Stimulated activated CD4-positive, alpha-beta T cell treated with anti-CD3 and anti-CD28 coated beads, Interleukin-12 subunit alpha, Interleukin-12 subunit beta, amount 100 ng/mL, for 48 hours (primary cell): ENCODE measurements at regions not wholly inside any gene's neighbourhood (a gene's known extent, or its start where the extent isn't known, plus 50 kb on each side); places are given as distances from the start of the nearest gene placed in this dataset.

Source experiments
- DNase-seq, 3 donors: peaks; one replicate each; pipeline ENCODE4 v3.0.0-alpha.2; 2020; ENCODE audit warnings: low read depth in 2 of 3, low spot score in 1 of 3

DNA sequence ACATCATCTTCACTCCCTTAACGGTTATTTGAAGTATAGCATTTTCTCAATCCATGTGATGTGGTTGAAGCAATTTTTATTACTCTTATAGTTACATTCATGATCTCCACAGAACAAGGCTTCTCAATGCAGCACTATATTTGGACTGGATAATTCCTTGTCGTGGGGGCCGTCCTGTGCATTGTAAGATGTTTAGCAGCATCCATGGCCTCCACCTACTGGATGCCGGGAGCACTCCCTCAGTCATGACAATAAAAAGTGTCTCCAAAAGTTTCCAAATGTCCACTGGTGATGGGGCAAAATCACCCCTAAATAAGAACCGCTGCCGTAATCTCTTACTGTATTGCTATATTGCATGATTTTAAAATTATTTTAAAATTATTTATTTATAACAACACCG lies 110.6 kb upstream of the DDX18 start:
- DNase-seq: no peak

DNA sequence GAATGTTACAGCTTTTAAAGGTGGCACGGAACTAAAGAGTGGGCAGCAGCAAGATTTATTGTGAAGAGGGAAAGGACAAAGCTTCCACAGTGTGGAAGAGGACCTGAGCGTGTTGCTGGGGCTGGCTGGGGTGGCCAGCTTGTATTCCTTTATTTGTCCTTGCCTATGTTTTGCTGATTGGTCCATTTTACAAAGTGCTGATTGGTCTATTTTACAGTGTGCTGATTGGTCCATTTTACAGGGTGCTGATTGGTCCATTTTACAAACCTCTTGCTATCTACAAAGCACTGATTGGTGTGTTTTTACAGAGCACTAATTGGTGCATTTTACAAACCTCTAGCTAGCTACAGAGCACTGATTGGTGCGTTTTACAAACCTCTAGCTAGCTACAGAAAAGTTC lies 109.7 kb upstream of the DDX18 start:
- DNase-seq: no peak

DNA sequence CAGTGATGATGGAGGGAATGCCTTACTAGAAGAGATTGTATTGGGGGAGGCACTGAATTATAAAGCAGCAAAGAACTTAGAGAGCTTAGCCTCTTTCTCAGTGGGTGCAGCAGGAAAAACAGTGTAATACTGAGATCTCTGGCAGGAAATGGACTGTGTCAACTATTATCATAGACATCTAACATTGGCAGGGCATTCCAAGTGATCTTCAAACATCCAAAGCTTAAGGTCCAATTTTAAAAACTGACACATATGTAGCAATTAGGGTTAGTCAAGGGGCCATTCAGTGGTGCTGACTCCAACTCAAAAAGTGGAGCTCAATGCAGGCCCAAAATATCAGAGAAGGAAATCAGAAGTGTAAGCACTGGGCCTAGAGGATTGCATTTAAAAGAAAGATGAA lies 106.6 kb upstream of the DDX18 start:
- DNase-seq: no peak

DNA sequence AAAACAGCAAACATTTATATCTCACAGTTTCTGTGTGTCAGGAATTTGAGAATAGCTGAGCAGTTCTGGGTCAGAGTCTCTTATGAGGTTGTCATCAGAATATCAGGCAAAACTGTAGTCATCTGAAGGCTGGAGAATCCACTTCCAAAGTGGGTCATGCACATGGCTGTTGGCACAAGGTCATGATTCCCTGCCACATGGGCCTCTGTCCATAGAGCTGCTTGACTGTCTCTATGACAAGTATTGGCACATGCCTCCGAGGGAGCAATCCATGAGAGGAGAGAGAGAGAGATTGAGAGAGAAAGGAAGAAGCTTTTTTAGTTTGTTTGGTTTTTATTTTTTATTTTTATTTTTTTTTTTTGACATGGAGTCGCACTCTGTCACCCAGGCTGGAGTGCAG lies 101.8 kb upstream of the DDX18 start:
- no peak for DNase-seq

DNA sequence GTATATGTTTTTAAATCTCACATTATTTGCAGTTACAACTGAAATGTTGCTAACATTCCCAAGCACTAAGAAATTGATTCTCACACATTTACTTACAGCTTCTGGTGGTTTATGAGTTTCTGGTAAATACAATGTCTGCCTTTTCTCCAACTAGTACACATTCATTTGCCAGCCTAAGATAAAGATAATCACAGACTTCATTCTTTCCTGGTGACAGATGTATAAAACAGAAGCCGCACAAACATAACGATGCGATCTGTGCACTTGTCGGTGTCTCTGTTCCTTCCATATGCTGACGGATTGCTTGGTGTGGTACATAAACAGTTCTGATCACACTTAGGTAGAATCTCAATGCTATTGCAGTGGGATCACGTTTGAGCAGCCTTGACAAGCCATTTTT lies 100.4 kb upstream of the DDX18 start:
- no peak for DNase-seq

DNA sequence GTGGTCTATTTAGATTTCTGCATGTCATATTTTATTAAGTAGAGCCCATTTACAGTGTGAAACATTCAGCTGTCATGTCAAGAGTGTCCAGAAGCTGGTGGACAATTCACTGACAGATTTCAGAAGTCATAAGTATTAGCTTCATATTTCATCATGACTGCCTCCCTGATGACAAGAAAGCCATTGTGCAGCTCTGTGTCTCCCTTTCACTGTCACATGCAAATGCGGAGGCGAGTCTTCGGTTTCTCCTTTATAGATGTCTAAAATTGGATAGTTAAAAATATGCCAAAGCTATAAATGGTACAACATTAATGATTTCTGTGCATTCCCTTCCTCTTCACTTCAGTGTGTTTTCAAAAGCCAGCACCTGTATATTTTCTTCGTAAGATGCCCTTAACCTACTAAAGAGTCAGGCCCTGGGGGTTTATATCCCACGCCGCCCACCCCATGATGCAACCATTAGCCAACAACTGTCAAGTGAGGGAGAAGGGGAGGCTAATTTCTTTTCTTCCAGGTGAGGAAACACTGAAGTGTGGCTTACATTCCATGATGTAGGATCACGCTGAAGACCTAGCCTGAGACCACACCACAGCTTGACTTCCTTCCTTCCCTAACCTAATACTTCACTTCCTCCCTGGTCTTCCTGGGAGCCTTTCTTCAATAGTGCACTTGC lies 99.6 kb upstream of the DDX18 start:
- DNase-seq: no peak

DNA sequence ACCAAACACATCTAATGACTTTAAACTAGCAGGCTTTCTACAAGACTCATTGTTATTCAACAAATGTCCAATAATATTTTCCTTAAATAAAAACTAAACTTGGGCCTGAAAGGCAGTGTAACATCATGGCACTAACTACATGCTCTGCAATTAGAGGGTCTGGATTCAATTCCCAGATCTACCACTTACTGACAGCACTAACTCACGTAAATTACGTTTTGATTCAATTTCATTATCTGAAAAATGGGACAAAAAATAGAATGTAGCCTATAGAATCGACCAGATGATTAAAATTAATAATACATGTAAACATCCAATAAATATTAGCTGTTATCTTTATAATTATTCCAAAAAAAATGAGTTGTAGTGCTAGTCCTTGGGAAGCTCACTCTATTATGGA lies 98.0 kb upstream of the DDX18 start:
- DNase-seq: no peak

DNA sequence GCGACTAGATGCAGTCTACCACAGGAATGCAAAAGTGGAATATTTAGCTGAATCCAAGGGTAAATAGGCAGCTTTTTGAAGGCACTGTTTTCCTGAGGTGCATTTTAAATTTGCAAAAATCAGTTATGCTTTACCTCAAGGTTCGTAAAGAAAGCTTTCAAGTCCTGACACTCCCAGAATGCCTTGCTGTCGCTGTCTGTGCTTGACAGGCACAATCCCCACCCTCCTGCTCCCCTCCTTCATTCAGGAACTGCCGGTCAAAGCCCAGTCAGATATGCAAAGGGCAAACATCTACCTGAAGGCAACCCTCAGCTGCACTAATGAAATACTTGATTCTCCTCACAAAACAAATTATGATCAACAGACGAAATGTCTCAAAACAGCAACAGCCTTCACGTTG lies 97.4 kb upstream of the DDX18 start:
- no peak for DNase-seq

DNA sequence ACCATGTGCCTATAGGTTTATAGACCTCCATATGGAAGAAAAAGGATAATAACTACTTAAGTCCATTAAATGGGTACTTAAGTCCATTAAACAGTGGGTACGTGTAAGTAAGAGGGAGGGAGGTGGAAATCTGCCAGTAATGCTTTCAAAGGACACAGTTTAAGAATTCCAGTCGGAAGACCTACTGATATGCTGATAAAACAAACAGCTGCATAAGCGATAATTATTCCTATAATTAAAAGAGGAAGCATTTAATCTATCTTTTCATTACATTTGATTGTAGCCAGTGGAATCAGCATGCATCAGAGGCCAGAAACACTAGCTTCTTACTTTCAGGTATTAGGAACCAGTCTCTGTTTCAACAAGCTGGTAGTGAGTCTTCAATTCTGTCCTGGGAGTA lies 96.4 kb upstream of the DDX18 start:
- DNase-seq: no peak

DNA sequence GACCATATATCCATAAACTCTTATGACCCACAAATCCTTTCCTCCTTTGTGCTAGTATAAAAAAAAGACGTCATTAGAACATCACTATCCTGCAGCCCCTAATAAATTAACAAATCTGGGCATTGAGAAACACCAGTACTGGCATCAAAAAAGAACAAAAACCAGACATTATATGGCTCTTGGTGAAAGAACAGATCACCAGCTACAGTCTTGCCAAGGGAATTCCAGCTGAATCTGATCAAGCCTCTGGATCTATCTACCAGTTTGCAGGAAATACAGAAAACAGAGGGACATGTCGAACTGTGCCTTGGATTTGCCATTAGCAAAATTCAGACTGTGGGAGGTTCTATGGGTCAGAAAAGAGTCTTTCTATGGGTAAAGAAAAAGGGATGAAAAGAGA lies 93.7 kb upstream of the DDX18 start:
- DNase-seq: no peak

DNA sequence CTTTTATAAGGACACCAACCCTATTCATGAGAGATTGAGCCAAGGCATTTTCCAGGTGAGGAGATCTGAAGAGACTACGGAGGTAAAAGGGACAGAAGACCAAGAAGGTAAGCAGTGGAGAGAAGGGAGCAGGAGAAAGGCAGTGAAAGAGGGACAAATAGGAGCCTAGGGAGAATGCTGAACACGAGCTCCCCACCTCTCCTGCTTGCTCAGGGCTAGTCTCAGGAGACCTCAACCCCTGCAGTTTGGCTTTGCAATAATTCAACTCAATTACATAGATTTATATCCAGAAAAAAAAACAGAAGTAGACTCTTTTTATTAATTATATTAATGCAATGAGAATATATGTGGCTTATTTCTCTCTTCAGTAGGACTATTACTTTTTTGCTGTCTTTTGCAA lies 91.0 kb upstream of the DDX18 start:
- no peak for DNase-seq

DNA sequence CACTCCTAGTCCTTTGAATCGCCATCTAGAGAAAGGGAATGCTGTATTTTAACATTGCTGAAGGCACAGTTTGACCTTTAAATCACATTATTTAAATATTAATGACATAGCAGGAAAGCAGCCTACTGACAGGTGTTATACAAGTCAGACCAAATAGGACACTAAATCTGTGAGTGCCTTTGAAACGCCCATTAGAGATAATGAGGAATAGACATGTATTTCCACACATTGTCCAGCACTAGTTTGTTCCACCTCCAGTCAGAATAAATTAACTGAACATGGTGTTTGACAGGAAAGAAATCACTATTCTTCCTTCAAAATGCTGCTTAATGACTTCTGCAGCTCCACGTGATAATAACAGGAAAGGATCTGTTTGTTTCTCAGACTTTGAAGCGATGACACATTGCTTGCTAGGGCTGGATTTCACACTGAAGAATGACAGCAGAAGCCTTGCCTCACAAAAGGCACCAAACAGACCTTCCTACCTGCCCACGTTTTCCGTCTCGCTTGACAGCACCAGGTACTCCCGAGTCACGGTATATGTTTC lies 90.5 kb upstream of the DDX18 start:
- no peak for DNase-seq

DNA sequence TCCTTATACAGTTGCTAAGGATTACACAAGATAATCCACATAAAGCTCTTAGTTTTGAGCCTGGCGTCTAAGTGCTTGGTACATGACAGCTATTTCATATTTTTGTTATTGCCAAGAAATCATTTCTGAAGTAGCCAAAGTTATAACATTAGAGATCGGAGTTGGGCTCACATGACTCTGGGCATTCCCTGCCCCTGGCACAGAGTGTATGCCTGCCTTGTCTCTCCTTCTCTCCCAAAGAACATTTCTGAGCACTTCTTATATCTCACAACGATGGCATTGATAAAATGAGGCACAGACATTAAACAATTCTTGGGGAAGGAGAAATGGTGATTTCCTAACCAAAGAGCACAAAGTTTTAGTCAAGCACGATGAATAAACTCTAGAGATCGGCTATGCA lies 87.7 kb upstream of the DDX18 start:
- DNase-seq: no peak

DNA sequence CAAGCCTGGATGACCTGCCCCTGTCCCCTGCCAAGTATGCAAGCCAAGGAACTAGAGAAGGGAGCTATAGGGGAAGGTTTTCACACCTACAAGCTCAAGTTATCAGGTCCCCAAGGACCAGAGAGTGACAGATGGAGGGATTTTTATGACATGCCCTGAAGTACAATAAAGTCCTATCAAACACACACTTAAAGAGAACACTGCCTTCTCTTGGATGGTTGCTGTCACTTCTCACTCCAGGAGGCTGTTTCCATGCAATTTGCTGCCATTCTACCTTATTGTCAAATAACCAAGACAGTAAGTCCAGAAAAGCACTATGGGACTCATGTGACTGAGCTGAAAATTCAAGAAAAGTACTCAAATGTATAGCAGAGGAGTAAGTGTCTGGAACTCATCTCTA lies 76.6 kb upstream of the DDX18 start:
- DNase-seq: no peak

DNA sequence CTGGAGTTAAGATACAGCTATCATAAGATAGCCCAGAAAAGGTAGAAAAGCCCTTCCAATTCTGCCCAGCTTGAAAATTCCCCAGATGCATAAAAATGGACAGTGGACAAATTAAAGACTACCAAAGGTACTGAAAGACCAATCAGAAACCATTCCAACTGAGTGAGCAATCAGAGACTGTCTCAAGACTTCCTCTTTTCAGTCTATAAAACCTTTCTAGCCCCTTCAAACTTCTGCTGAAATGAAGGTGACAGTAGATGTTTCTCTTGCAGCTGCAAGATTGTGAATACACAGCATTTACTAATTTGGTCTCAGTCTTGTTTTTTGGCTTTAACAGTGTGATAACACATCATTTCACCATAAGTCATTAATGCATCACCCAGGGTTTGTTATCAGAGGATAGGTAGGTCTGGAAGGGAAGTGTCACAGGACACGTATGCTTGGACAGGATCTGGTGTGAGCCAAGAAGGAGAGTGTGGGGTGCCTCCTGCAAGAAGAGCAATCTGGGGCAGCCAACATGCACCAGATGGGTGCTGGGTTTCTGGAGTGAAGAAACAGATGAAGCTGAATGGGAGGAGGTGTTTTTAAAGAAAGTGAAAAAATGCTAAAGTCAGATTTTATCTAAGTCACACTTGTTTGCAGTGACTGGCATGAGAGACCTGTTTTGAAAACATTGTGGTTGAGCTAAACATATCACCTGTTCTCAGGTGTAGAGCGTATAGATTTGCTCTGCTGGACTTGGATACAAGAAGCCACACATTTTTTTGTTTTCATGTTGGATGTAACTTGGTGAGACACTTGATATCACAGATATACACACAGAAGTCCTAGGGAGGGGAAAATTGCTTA lies 75.3 kb upstream of the DDX18 start:
- no peak for DNase-seq

DNA sequence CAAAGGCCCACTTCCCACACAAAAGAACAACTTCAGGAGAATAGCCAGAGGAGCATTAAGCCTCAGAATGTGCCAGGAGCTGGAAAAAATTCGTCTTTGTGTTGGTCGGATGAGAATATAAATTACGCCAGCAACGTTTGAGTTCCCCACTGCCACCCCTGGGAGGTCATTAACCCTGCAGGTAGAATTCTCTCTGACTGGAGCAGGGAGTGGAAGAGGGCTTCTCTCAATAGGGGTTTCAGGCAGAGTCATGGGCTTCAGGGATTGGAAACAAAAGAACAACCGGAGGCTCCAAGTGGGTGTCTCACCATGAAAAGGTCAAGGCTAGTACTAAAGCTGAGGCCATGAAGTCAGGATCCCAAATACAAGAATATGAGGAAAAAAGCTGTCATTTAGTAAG lies 69.0 kb upstream of the DDX18 start:
- no peak for DNase-seq

DNA sequence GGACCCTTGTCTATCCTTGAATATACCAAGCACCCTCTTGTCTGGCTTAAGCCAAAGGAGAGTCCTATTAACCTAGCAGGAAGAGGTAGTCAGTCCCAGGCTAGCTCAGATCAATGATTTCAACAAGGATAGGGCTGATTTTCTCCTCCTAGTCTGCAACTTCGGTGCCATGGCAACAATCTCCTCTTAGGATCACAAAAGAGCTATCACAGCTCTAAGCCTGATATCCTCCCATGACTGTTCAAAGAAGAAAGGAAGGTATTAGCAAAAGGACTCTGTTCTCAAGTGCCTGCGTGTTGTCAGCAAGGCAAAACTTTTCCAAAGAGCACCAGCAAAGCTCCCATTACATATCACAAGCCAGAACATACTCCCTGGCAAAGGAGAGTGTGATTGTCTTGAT lies 58.7 kb upstream of the DDX18 start:
- DNase-seq: no peak

DNA sequence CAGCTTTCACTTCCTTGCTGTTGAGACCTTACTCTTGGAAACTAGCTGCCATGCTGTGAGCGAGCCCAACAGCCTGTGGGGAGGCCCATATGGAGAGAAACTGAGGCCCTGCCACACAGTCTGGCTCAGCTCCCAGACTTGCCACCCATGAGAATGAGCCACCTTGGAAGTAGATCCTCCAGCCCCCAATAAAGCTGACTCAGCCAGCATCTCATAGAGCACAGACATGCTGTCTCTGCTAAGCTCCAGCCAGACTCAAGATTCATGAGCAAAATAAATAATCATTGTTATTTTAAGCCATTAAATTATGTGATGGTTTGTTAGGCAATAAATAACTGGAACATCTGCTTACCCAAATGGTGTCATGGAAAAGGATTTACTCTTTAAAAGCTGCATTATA lies 53.6 kb upstream of the DDX18 start:
- DNase-seq: no peak

DNA sequence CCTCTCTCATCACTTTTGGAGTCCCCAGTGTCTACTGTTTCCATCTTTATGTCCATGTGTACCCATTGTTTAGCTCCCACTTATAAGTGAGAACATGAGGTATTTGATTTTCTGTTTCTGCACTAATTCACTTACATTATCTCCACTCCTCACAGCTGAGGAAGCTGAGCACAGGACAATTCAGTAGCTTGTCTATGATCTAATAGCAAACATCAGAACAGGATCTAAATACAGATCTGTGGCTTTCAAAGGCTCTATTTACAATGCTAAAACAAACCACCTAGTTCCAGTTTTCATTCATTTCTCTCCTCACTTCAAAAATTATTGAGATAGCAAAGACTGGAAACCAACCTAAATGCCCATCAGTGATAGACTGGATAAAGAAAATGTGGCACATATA lies 52.0 kb upstream of the DDX18 start:
- DNase-seq: no peak

DNA sequence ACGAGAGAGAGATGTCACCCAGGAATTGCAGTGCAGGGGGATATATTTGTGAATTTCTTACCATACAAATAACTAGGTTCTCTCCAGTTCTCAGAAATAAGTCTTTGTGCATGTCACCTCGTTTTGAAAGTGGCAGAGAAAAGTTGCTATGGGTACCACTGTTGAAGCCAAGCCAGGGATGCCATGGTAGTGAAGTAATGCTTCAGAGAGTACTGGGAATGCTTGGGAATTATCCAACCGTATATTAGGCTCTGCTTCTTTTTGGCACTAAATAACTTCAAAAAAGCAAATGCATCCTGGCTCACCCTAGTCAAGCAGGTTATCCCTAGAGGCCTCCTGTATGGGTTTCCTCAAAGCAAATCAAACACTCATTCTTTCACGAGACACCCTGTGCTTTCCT lies 50.7 kb upstream of the DDX18 start:
- no peak for DNase-seq
